Germinal center (tissue), 1 donor: ENCODE measurements at regions not wholly inside any gene's neighbourhood (a gene's known extent, or its start where the extent isn't known, plus 50 kb on each side); places are given as distances from the start of the nearest gene placed in this dataset.

ENCODE experiments used
- DNase-seq: peaks from one replicate; pipeline ENCODE4 v3.0.0; 2012; ENCODE audit warnings: mixed read lengths, low spot score

DNA sequence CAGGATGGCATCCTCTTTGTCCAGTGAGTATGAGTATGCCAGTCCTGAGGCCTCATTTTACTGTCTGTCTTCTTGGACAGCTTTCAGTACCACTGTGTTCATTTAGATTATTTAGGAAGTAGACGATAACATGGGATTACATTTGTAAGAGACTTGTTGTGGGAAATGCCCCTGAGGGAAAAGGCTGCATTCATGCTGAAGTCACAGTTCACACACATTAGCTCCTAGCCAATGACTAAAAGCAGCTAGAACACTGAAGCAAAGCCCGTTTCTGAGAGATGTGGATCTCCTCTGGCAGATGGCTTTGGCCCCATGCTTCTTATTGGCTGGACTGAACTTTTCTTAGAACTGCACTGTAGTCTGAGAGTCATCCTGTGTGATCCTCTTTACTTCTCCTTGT is 242.4 kb downstream of the FAM76B start:
- DNase-seq = no peak

DNA sequence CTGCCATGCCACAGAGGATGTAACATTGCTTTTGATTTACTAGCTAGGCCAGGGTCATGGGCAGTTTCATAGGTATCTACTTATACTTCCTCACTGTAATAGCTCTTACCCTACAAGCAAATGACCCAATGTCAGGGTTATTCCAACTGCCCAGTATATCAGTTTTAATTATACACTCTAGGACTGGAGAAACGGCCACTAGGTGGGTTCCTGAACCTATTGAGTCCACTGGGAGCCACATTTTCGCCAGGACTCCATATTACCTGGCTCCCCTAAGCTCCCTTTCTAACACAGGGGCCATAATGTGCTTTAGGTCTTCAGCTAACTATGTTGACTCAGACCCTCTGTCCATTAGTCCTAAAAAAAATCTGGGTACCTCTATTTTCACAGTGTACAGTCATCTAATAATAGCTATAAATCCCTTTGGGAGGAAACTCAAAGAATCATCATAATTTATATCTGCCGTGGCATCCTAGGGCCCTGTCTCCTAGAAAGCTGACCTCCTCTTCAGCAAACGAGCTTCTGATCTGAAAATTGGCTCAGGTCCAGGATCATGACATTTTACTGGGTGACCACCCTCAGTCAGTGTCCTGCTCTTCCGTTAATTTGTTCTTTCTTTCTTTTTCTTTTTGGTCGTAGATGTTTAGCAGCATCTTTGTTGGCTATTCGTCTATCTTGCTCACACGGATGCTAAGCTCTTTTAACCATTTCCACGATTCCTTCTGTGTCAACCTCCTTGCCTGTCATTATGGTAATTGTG is 244.3 kb downstream of the FAM76B start:
- DNase-seq = no peak

DNA sequence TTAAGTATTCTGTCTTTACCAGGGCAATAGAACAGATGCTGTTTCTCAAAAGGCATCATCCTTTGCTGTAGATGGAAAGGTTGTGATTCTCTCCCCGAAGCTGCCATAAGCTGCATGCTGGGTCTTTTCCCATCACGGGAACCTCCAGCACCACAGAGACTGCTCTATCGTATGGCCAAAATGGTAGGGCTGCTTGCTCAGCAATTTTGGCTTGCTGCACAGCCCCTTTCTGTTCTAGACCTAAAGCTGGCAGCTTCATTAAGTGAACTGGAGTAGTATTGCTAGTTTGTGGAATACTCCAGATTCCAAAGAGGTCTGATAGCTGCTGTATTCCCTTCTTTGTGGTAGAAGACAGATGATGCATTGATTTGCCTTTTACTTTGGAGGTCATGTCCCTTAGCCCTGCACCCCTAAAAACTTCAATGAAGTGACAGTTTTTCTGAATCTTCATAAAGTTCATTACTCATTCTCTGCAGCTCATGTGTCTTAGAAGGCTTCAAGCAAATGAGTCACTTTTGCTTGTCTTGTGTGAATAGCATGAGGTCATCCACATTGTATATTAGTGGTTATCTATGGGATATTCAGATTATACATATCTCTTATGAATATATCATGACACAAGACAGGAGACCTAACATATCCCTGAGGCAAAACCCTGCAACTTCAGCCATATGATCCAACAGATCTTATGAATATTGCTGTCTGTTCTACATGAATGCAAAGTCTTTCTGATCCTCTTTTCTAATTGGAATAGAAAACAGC is 245.3 kb downstream of the FAM76B start:
- no peak for DNase-seq

DNA sequence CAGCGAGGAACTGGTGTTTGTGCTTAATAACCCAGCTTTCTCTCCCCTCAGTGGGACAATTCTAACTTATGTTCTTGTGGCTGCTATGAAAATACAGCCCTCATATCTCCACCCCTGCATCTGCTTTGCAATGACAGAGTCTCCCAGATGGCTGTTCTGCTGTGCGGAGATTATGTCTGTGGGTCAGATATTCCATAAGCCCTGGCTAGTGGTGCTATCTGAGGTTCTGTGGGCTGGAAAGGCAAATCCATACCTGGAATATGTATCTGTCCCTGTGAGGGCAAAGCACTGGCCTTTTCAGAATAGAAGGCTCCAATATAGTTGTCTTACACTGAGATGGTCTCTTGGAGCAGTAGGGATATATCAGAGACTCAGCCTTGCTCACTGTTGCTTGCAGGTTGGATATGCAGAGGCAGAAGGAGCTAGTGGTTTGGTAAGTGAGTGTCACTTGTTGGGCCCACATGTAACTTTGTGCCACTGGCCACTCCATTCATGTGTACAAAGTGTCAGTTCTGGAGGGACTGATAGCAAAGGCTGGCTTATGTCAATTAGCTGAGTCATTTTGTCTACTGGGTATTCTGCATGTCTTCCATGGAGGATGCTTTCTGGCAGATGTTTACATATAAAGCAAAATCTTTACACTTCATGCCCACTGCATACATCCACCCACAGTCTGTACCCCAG is 246.6 kb downstream of the FAM76B start:
- no peak for DNase-seq

DNA sequence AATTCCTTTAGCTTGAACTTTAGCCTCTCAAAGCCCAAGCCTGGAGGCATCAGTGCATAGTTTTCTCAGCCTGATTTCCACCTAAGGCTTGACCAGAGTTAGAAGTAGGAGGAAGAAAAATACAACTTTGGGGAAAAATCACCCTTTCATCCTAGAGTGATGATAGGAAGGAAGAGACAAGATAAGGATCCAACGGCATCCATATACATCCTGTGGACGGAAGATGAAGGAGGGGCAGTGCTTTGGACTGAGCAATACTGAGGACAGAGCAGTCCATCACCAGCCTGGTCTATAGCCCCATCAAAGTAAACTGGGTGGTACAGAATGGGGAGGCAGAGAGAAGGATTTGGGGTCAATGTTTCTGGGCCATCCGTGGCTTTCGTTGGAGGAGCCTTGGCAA is 247.9 kb downstream of the FAM76B start:
- no peak for DNase-seq

DNA sequence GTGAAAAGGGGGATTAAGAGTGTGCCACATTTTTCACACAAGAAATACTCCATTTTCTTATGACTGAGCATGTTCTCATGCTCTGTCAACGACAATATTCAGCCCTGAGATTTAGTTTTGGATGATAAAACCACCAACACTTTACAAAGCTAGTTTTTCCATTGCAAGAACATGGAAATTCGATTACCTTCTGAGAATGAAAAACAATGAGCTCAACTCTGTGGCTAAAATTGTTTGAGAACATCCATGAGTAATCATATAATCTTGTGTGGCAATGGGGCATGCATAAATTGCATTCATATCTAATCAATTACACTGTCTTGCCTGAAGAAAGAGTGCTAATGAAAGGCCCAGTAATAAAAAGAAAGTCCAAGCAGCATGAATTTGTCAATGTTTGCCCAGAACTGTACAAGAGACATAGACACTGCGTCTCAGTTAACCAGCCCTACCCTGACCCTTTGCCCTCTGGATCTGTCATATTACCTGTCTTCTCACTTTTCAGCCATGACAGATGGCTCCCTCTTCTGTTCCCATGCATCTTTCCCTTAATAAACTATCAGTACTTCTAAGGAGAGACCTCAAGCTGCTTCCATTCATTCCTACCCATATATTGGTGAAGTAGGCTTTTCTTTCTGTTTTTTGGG is 253.4 kb downstream of the FAM76B start:
- DNase-seq = no peak

DNA sequence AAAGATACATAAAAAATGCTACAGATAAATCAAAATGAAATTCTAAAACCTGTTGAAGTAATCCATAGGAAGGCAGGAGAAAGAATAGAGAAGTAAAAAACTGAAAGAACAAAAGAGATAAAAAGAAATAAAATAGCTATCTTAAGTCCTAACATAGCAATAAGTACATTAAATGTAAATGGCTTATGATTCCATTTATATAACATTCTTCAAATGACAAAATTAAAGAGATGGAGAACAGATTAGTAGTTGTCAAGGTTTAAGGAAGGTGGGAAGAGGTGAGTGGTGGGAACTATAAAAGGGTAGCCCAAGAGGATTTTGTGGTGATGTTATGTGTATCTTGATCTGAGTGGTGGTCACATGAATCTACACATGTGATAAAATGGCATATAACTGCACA is 254.8 kb downstream of the FAM76B start:
- no peak for DNase-seq

DNA sequence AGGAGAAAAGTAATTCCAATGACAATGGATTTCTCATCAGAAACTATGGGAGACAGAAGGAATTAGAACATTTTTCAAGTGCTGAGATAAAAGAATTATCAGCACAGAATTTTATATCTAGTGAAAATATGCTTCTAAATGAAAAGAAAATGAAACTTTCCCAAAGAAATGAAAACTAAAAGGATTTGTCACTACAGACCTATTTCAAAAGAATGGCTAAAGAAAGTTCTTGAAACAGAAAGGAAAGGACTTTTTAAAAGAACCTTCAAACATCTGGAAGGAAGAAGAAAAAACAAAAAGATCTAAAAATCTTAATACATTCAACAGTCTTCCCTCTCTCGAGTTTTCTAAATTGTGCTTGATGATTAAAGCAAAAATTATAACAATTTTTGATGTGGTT is 255.4 kb downstream of the FAM76B start:
- DNase-seq = no peak

DNA sequence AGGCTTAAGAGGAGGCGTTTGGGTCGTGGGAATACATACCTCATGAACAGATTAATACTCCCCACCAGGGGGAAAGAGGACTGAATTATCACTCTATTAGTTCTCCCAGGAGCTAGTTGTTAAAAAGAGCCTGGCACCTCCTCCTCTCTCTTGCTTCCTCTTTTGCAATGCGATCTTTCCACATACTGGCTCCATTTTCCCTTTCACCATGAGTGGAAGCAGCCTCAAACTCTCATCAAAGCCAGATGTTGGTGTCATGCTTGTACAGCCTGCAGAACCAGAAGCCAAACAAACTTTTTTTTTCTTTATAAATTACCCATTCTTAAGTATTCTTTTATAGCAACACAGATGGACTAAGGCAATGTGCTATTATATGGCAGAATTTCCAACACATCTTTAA is 258.5 kb downstream of the FAM76B start:
- no peak for DNase-seq

DNA sequence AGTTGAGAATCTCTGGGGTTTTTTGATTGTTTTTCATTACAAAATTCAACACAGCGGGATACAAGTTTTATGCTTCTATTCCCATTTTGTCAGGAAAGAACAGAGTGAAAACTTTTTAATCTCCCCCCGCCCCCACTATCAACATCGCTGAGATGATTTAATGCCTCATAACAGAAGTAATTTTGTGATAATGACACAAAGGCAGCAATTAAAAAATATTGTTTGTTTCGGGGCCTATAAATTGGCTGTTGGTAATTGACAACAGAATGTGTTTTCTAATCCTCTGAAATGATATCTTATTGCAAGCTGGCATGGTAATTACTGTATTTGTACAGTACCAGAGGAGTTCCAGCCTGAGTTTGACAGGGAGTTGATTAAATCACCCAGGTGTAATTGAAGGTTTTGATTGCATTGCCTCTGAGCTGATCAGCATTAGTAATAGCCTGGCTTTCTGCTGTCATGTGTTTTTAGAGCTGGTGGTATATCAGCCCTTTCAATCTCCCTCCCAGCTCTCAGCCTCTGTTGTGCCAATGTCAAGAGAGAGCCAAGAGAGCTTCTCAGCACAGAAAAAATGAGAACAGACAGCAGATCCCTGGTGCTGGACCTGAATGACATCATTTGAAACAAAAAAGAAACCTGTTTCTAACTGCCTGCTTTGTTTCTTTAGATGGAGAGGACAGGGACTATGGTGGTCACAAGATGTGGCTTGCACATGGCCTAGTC is 265.1 kb downstream of the FAM76B start:
- DNase-seq = no peak

DNA sequence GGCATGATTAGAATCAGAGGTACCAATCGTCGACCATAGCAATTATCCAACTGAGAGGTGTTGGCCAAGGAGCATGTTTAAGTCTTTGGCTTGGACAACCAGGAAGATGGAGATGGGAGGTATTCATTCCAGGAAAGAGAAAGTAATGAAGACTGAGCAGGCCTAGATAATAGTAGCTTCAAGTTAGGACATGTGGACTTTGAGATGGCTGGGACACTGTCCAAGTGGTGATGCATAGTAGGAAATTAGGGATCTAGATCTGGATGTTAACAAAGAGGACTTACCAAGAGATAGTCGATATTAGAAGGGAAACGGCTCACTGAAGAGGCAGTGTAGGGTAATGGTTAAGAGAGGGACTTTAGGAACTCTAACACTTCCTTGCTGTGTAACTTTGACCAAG is 266.7 kb downstream of the FAM76B start:
- no peak for DNase-seq

DNA sequence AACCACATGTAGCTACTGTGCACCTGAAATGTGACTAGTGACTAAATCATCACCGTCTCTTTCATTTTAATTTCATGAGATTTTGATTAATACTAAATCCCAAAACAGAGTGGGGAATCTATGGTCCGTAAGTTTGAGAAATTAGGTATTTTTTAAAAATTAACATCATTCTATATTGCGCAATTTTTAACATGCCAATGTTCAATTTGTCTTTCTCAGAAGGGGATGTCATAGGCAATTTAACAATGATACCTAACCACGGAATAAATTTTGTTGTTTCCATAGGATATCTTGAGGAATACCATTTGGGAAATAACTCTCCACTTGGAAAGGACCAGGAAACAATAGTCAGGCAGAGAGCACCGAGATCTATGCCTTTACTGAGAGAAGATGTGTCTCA is 267.7 kb downstream of the FAM76B start:
- DNase-seq = no peak

DNA sequence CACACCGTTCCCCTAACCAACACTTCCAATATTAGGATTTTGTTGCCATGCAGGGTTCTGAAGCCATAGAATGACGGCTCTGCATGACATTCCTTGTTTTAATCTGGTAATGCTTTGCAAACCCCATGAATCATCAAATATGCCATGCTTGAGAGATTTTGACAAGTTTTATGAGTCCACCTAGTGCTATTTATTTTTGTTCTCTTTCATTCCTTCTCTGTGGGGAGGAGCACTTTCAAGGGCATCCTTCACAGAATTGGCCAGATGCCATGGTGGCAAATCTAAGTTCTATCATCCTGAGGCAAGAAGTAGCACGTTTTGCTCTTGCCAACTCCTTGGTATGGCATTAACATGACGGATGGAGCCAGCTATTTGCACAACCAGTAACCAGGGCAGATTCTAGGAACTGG is 268.4 kb downstream of the FAM76B start:
- DNase-seq = no peak

DNA sequence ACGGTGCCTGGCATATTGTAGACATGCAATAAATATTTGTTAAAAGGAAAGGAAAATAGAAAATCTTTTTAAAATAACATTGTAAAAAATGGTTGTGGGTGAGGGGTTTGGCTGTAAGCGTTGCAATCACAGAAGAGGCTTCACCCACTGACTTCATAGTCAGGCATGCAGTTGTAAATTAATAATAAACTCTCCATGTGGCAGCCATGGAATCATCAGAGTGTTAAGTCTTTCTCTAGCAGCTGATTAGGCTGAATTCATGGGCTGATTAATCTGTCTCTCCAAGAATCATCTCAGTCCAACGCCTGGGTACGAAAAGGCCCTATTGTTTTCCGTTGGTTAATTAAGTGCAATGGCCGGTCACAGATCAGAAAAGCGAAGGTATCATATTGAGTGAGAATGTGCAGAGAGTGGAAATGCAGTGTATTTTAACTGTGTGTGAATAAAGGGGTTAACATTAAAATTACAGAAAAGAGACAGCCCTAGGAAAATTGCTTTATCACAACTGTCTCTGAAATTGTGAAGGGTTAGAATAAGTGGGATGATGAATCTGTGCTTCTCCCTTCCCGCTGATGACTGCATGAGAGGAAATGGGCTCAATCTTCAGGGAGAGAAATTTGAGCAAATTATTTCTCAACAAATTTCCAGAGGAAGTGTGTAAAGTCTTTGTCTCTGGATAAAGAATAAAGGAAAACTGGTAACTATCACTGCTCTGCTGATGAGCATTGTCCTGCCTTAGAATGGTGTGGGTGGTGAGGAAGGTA is 269.0 kb downstream of the FAM76B start:
- DNase-seq = no peak

DNA sequence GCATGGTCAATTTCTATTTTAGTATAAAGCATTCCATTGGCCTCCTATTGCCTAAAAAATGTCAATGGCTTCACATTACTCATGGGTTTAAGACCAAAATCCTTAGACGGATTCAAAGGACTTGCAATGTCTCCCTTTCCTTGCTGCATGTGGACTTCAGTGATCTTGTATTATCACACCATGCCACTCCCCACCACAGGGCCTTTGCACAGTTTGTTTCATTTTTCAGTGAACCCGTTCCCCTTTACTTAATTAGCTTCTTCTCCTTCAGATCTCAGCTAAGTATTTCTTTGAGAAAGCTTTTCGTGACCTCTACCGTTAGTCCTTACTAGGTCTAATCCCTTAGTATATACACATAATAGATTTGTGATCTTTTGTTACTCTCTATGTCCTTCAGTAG is 269.7 kb downstream of the FAM76B start:
- DNase-seq = no peak

DNA sequence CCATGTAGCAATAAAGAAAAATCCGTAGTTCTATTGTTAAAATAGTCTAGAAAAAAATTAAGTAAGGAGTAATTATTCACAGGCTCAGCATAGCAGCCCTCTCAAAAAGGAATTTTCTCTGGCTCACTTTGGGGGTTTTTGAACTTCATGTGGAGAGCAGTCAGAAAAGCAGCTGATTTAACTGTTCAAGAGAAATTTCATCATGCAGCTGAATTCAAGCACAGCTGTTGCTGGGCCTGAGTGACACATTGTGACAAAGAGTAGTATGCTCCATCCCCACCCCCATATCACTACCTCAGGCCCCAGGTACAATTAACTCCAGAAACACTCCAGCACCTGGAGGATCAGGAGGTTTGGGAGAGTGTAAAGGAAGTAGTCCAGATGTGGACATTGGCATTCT is 272.1 kb downstream of the FAM76B start:
- DNase-seq = no peak

DNA sequence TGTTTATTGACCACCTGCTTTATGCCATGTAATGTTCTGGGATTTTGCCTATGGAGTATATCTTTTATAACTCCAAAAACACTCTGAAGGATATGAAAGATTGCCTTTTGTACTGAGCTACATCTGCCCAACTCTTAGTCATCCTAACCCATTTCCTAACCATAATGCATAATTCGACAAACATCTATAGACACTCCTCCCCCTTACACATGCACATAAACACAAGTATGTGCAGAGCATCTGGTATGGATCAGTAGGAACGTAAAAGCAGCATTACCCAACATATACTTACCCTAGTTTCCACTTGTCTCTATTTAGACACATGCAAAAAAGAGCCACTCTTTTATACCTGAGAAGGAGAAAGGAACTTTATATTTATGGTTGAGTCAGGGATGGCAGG is 272.8 kb downstream of the FAM76B start:
- no peak for DNase-seq

DNA sequence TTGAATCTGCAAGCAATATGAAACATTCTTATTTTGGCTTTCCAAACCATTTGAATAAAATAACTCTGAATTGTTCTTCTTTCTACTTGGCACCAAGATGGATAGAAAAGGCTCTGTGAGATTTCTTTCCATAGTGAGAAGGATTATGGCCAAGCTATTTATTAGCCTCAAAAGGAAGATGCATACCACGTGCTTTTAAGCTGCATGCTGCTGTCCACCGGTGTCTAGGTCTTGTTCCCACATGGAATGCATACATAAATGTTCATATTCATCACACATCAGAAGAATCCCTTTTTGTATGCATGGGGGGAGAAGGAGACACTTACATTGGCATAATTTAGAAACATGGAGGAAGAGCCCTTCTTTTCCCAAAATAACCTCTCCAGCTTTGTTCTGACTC is 273.4 kb downstream of the FAM76B start:
- DNase-seq = no peak

DNA sequence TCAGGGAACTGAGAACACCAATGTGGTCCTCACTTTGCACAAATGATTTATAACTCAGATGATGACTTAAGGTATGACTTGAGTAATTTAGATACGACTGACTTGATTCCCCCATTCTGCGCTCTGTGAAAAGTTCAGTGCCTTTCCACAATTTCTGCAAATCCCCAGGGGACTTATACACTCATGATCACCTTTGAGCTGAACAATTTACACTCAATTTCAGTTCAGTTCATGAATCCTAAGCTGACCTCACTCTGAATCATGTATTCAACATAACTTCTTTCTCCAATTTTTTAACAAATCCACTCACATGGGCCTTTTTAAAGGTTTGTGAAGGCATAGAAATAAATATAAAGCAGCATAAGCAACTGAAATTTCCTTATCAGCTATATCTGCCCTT is 274.2 kb downstream of the FAM76B start:
- no peak for DNase-seq

DNA sequence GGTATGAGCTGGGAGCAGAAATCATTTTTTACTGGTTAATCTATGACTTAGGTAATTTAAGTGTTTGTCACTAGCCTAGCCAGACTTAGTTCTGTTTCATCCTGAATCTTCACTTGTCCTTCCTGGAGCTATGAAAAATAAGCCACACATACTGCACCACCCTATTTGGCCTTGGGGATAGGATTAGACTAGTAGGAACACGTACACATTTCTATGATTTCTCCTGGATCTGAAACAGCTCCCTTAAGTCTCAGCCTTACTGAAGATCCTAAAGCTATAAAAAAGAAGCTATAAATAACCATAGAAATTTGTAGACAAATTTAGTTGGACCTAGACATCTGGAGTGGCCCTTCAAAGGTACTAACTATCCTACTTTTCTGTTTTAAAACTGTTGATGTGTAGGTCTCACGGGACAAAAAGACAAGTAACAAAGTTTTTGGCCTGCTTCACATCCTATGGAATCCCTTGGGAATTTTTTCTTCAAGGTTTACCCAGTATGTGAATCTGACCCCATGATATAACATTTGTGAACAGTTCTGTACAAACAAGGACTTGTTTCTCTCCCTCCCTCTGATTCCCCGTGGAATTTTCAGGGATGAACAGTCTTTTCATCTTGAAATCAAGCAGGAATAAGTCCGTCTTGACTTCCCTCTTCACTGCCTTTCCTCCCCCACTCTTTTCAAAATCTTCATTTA is 275.0 kb downstream of the FAM76B start:
- no peak for DNase-seq

DNA sequence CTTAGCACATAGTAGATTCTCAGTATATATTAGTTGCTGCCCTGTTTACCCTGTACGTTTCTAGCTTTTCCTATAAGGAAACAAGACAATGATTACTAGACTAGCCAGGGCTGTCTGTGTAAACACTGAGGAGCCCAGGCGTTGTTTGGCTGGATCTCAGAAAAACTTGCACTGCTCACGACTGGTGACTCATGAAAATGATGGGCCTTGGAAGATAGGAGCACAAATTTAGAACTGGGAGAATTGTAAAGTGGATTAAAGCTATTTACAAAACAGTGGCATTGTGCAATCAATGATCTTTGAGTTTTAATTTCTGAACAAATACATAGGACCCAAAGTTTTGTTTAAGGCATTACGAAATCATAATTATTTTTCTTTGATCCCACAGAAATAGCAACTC is 276.9 kb downstream of the FAM76B start:
- DNase-seq = no peak
